ENCODE measurements at regions not wholly inside any gene's neighbourhood (a gene's known extent, or its start where the extent isn't known, plus 50 kb on each side); places are given as distances from the start of the nearest gene placed in this dataset.

DNA sequence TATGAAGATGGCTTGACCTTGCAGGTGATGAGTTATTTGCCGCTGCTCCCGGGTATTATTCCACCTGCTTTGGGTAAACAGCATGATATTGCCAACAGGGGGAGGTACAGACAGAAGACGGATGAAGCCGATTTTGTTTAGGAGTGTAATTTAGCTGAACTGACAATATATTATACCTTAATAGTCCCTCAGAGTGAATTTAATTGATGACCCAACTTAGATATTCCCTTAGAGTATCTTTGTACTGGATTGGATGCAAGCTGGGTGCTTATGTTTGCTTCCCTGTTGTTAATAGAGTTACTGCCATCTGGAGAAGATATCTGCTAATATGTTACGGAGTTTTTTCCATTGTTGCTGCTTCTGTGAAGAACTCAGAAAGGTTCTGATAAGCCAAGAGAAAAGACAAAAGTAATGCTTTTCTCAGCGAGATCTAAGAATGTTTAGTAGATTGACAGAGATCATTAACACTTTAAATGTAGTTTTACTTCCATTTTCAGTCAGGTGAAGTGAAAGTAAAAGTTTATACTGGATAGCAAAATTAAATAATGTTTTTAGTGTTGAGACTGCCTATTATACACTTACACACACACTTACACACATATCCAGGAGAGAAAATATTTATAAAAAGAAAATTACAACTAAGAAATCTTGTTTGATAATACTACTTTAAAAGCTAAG lies 2220.8 kb upstream of the PCDH20 start:
- no peak for DNase-seq (ENCODE audit: low read depth in 1 of 2, low spot score in 1 of 2)
- Histone ChIP-seq H3K4me3 (no peak overlapping the region), H3K27ac (no peak overlapping the region), H3K27me3 (no peaks in the 10 kb centered on the region), H3K4me1 (ENCODE audit: low read depth) (no peaks in the 10 kb centered on the region), H3K36me3 (no peaks in the 10 kb centered on the region), H3K9me3 (ENCODE audit: low read depth) (no peaks in the 10 kb centered on the region)
- TF ChIP-seq CTCF (IDR thresholded peaks at IDR 0.05; ENCODE audit: low read depth, low read length), result no peak

DNA sequence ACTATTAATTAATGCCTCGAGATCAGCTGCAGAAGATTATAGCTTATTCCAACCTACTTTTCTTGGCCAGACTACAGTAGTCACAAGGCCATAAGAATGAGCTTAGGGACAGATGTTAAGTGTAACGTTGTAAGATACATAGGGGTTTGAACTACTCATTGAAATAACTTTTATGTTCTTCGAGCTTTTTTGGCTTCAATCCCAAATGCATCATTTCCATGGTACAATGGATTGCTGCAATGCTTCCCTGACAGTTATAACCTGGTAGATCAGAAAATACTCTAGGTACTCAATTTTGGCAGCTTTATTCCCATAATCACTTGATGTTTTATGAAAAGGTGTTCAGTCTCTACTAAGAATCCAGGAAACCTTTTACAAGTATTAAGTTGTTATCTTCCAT lies 2216.7 kb upstream of the PCDH20 start:
- Histone ChIP-seq H3K4me1 (ENCODE audit: low read depth) (peaks cover 14% of the 10 kb centered on the region), H3K9me3 (ENCODE audit: low read depth) (no peaks in the 10 kb centered on the region), H3K27ac (no peak overlapping the region), H3K27me3 (no peaks in the 10 kb centered on the region), H3K36me3 (no peaks in the 10 kb centered on the region), H3K4me3 (no peak overlapping the region)
- no peak for DNase-seq (ENCODE audit: low read depth in 1 of 2, low spot score in 1 of 2)
- TF ChIP-seq CTCF (IDR thresholded peaks at IDR 0.05; ENCODE audit: low read depth, low read length), result no peak

DNA sequence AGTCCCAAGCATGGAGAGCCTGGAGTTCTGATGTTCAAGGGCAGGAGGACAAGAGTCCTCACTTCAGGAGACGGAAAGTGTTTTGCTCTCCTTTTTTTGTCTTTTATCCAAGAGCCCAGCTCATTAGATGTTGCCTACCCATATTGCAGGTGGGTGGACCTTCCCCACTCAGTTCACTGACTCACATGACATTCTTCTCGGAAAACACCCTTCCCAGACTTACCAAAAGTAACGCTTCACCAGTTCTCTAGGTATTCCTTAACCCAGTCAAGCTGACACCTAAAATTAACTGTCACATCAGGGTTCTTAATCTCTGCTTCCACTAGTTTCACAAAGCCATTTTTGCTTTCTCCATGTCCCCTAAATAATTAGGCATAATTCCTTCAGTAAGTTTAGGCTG lies 2215.4 kb upstream of the PCDH20 start:
- H3K4me3 ChIP-seq, result no peak overlapping the region
- no peak for TF ChIP-seq CTCF (IDR thresholded peaks at IDR 0.05; ENCODE audit: low read depth, low read length)
- H3K4me1 ChIP-seq (ENCODE audit: low read depth), result peaks cover 14% of the 10 kb centered on the region
- no peaks in the 10 kb centered on the region for H3K27me3 ChIP-seq
- H3K36me3 ChIP-seq, result no peaks in the 10 kb centered on the region
- no peaks in the 10 kb centered on the region for H3K9me3 ChIP-seq (ENCODE audit: low read depth)
- no peak for DNase-seq (ENCODE audit: low read depth in 1 of 2, low spot score in 1 of 2)
- H3K27ac ChIP-seq, result no peak overlapping the region

GRCh38 chr13:63629591-63629990 lies 2213.9 kb upstream of the PCDH20 start:
- no peak overlapping the region for H3K4me3 ChIP-seq
- DNase-seq (ENCODE audit: low read depth in 1 of 2, low spot score in 1 of 2), result no peak
- H3K27ac ChIP-seq, result no peak overlapping the region
- TF ChIP-seq CTCF (IDR thresholded peaks at IDR 0.05; ENCODE audit: low read depth, low read length), result no peak
- no peaks in the 10 kb centered on the region for H3K36me3 ChIP-seq
- no peaks in the 10 kb centered on the region for H3K9me3 ChIP-seq (ENCODE audit: low read depth)
- H3K27me3 ChIP-seq, result no peaks in the 10 kb centered on the region
- H3K4me1 ChIP-seq (ENCODE audit: low read depth), result peaks cover 14% of the 10 kb centered on the region

DNA sequence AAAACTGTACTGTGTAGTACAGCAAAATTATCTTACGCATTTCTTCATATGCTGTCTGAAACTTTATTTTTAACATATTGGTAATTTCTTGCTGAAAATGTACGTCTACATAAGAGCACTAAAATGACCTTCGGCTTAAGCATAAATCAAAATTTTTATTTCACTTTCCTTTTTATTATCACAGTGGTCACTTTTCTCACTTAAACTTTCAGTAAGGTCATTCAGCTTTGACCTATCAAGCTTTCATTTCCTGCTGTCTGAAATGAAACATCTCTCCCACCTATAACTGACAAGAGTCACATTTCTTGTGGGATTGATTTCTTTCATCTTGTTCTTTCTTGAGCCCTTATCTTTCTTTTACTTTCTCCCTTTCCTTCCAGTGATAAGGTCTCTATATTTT lies 2212.7 kb upstream of the PCDH20 start:
- DNase-seq (ENCODE audit: low read depth in 1 of 2, low spot score in 1 of 2), result no peak
- Histone ChIP-seq H3K4me3 (no peak overlapping the region), H3K27ac (no peak overlapping the region)

More for the DNA sequence above, 2212.7 kb upstream of the PCDH20 start:
- no peaks in the 10 kb centered on the region for H3K36me3 ChIP-seq
- no peaks in the 10 kb centered on the region for H3K27me3 ChIP-seq
- no peaks in the 10 kb centered on the region for H3K9me3 ChIP-seq (ENCODE audit: low read depth)
- peaks cover 14% of the 10 kb centered on the region for H3K4me1 ChIP-seq (ENCODE audit: low read depth)
- no peak for TF ChIP-seq CTCF (IDR thresholded peaks at IDR 0.05; ENCODE audit: low read depth, low read length)
